ENCODE measurements at regions not wholly inside any gene's neighbourhood (a gene's known extent, or its start where the extent isn't known, plus 50 kb on each side); places are given as distances from the start of the nearest gene placed in this dataset.
"Not testable (repeated sequence)": the region's sequence is repeated elsewhere in the genome, so short reads cannot be mapped to it uniquely, and the experiment has no call there.

DNA sequence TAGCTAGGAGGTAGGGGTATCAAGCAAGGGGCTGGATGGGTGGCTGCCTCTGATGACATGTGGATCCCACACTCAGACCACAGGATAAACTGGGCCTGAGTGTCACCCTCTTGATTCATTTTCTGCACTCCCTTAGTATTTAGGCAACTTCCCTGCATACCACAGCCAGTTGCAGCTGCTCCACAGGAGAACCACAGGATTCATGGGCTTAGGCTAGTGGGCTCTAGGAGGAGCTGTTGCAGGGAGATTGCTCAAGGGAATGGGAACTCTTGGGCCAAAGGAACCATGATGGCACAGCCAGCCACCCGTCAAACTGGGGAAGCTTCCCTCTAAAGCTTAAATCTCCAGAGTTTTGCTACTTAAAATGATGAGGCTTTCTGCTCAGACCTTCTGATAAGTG, 269.7 kb upstream of the ASIC2 start:
- H3K9me3 ChIP-seq, result peaks cover 0 to 12% (median 0%) of the 10 kb centered on the region in 4 donors
- H3K27ac ChIP-seq, result no peak overlapping the region
- no peak overlapping the region for H3K4me3 ChIP-seq
- 57 to 78% methylated on average over 1 of the region's 1 CpG for WGBS, 2 donors
- DNase-seq (ENCODE audit: low spot score in 2 of 2), result no peak
- H3K4me1 ChIP-seq, result no peaks in the 10 kb centered on the region
- H3K27me3 ChIP-seq, result no peaks in the 10 kb centered on the region
- TF ChIP-seq EP300 (IDR thresholded peaks at IDR 0.05) (no peak), POLR2A (IDR thresholded peaks at IDR 0.05) (no peak), CTCF (IDR thresholded peaks at IDR 0.05) (no peak)
- H3K36me3 ChIP-seq, result no peaks in the 10 kb centered on the region

- Histone ChIP-seq H3K36me3 (no peaks in the 10 kb centered on the region), H3K4me3 (no peak overlapping the region), H3K27ac (no peak overlapping the region), H3K9me3 (no peaks in the 10 kb centered on the region), H3K4me1 (no peaks in the 10 kb centered on the region), H3K27me3 (no peaks in the 10 kb centered on the region)
- TF ChIP-seq CTCF (IDR thresholded peaks at IDR 0.05), result no peak
- no peak for TF ChIP-seq POLR2A (IDR thresholded peaks at IDR 0.05)
- DNase-seq (ENCODE audit: low spot score in 2 of 2), result no peak
- WGBS, 2 donors, result 76 to 79% methylated on average over 3 of the region's 3 CpGs
Measured at GRCh38 chr17:33564146-33564545, 271.1 kb upstream of the ASIC2 start.

GRCh38 chr17:33567223-33567622, 274.1 kb upstream of the ASIC2 start:
- 69 to 74% methylated on average over 3 of the region's 3 CpGs for WGBS, 2 donors
- Histone ChIP-seq H3K27me3 (no peaks in the 10 kb centered on the region), H3K36me3 (no peaks in the 10 kb centered on the region), H3K9me3 (no peaks in the 10 kb centered on the region), H3K4me3 (no peak overlapping the region), H3K27ac (no peak overlapping the region), H3K4me1 (no peaks in the 10 kb centered on the region)
- TF ChIP-seq CTCF (IDR thresholded peaks at IDR 0.05), result no peak
- no peak for TF ChIP-seq POLR2A (IDR thresholded peaks at IDR 0.05)
- TF ChIP-seq EP300 (IDR thresholded peaks at IDR 0.05), result no peak
- DNase-seq (ENCODE audit: low spot score in 2 of 2), result no peak

DNA sequence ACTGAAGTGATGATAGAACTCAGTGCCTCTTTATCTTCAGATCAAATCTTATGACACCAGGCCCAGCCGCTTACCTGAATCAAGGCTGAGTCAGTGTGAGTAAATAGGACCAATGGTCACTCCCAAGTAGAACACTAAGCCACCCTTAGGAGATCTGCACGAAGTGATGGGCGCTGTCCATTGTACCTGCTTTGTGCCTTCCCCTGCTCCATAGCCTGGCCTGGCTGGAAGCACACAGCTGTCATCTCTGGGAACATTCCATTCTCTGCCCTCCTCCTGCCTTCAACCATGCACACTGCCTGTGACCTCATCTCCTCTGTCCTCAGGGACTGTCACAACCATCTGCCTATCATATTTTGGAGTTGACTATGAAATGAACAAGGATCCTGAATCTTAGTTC, 279.5 kb upstream of the ASIC2 start:
- Histone ChIP-seq H3K27me3 (no peaks in the 10 kb centered on the region), H3K9me3 (no peaks in the 10 kb centered on the region), H3K4me3 (no peak overlapping the region), H3K36me3 (no peaks in the 10 kb centered on the region), H3K4me1 (no peaks in the 10 kb centered on the region), H3K27ac (no peak overlapping the region)
- DNase-seq (ENCODE audit: low spot score in 2 of 2), result no peak
- 62 to 67% methylated on average over 3 of the region's 3 CpGs for WGBS, 2 donors
- TF ChIP-seq EP300 (IDR thresholded peaks at IDR 0.05) (no peak), CTCF (IDR thresholded peaks at IDR 0.05) (no peak), POLR2A (IDR thresholded peaks at IDR 0.05) (no peak)

DNA sequence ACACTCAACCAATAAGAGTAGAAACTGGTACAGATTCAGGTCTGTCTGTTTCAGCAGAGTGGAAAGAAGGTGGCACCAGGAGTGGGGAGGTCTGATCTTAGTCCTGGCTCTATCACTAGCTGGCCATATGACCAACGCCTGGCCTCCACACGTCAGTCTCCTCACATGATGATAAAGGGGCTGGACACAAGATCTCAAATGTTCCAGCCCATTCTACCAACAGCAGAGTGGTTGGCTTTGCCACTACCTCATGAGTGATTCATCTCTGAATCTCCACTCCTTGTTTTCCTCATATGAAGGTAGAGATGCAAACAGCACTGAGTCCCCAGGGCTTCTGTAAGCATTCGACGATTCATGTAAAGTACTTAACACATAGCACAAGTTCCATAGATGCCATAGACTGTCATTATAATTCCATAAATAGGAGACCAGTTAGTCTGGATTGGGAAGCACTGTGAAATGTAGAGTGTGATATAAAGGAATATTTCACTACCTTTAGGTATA, 281.9 kb upstream of the ASIC2 start:
- Histone ChIP-seq H3K36me3 (no peaks in the 10 kb centered on the region), H3K4me3 (no peak overlapping the region), H3K27ac (no peak overlapping the region), H3K4me1 (no peaks in the 10 kb centered on the region), H3K9me3 (no peaks in the 10 kb centered on the region), H3K27me3 (no peaks in the 10 kb centered on the region)
- no peak for DNase-seq (ENCODE audit: low spot score in 2 of 2)
- no peak for TF ChIP-seq EP300 (IDR thresholded peaks at IDR 0.05)
- no peak for TF ChIP-seq CTCF (IDR thresholded peaks at IDR 0.05)
- no peak for TF ChIP-seq POLR2A (IDR thresholded peaks at IDR 0.05)
- 55 to 63% methylated on average over 4 of the region's 4 CpGs for WGBS, 2 donors

- H3K27ac ChIP-seq; H3K4me3 ChIP-seq; DNase-seq (ENCODE audit: low spot score in 2 of 2); H3K27me3 ChIP-seq; H3K4me1 ChIP-seq; H3K36me3 ChIP-seq; H3K9me3 ChIP-seq: not testable (repeated sequence)
- WGBS, 2 donors, result 92 to 93% methylated on average over 6 of the region's 6 CpGs
Measured at GRCh38 chr17:33579740-33580139, 286.6 kb upstream of the ASIC2 start.
